ENCODE measurements at regions not wholly inside any gene's neighbourhood (a gene's known extent, or its start where the extent isn't known, plus 50 kb on each side); places are given as distances from the start of the nearest gene placed in this dataset.
"Not testable (repeated sequence)": the region's sequence is repeated elsewhere in the genome, so short reads cannot be mapped to it uniquely, and the experiment has no call there.

- H3K4me1 Mint-ChIP-seq, result peaks cover 10% of the 10 kb centered on the region
- no peaks in the 10 kb centered on the region for H3K36me3 Mint-ChIP-seq
- peaks cover 23% of the 10 kb centered on the region for H3K9me3 Mint-ChIP-seq
- DNase-seq (ENCODE audit: low spot score in 2 of 2, unreplicated experiment in 2 of 2), result no peak
- no peak for TF ChIP-seq CTCF (IDR thresholded peaks at IDR 0.05; ENCODE audit: unreplicated experiment)
- H3K27ac Mint-ChIP-seq, result no peak overlapping the region
- no peak overlapping the region for H3K4me3 Mint-ChIP-seq
- H3K27me3 Mint-ChIP-seq (ENCODE audit: low read depth), result no peaks in the 10 kb centered on the region
Measured at GRCh38 chrX:40872351-40872750, 137.0 kb upstream of the MED14 start.

GRCh38 chrX:40875476-40875875 is 140.1 kb upstream of the MED14 start:
- H3K4me1 Mint-ChIP-seq, result peaks cover 14% of the 10 kb centered on the region
- TF ChIP-seq CTCF (IDR thresholded peaks at IDR 0.05; ENCODE audit: unreplicated experiment), result no peak
- no peak overlapping the region for H3K4me3 Mint-ChIP-seq
- H3K9me3 Mint-ChIP-seq, result peaks cover 23% of the 10 kb centered on the region
- H3K36me3 Mint-ChIP-seq, result no peaks in the 10 kb centered on the region
- no peak for DNase-seq (ENCODE audit: low spot score in 2 of 2, unreplicated experiment in 2 of 2)
- H3K27ac Mint-ChIP-seq, result no peak overlapping the region
- no peaks in the 10 kb centered on the region for H3K27me3 Mint-ChIP-seq (ENCODE audit: low read depth)

GRCh38 chrX:40877887-40878286 is 142.5 kb upstream of the MED14 start:
- Mint-ChIP-seq H3K4me3 (no peak overlapping the region), H3K36me3 (peaks cover 2% of the 10 kb centered on the region), H3K27me3 (ENCODE audit: low read depth) (no peaks in the 10 kb centered on the region), H3K27ac (no peak overlapping the region), H3K4me1 (peaks cover 7% of the 10 kb centered on the region), H3K9me3 (peaks cover 28% of the 10 kb centered on the region)
- DNase-seq (ENCODE audit: low spot score in 2 of 2, unreplicated experiment in 2 of 2), result no peak
- peak; percentile 13 for TF ChIP-seq CTCF (IDR thresholded peaks at IDR 0.05; ENCODE audit: unreplicated experiment)

- H3K4me3 Mint-ChIP-seq, result no peak overlapping the region
- H3K36me3 Mint-ChIP-seq, result peaks cover 2% of the 10 kb centered on the region
- no peak for DNase-seq (ENCODE audit: low spot score in 2 of 2, unreplicated experiment in 2 of 2)
- H3K27me3 Mint-ChIP-seq (ENCODE audit: low read depth), result no peaks in the 10 kb centered on the region
- H3K4me1 Mint-ChIP-seq, result peaks cover 7% of the 10 kb centered on the region
- H3K27ac Mint-ChIP-seq, result no peak overlapping the region
- peaks cover 31% of the 10 kb centered on the region for H3K9me3 Mint-ChIP-seq
- no peak for TF ChIP-seq CTCF (IDR thresholded peaks at IDR 0.05; ENCODE audit: unreplicated experiment)
Measured at GRCh38 chrX:40878766-40879165, 143.4 kb upstream of the MED14 start.

GRCh38 chrX:40879172-40879571 is 143.8 kb upstream of the MED14 start:
- H3K27me3 Mint-ChIP-seq (ENCODE audit: low read depth); DNase-seq (ENCODE audit: low spot score in 2 of 2, unreplicated experiment in 2 of 2); H3K27ac Mint-ChIP-seq; H3K36me3 Mint-ChIP-seq; H3K4me1 Mint-ChIP-seq; H3K4me3 Mint-ChIP-seq: not testable (repeated sequence)
- peaks cover 33% of the 10 kb centered on the region for H3K9me3 Mint-ChIP-seq

- H3K27ac Mint-ChIP-seq, result no peak overlapping the region
- H3K27me3 Mint-ChIP-seq (ENCODE audit: low read depth), result no peaks in the 10 kb centered on the region
- DNase-seq (ENCODE audit: low spot score in 2 of 2, unreplicated experiment in 2 of 2), result no peak
- H3K9me3 Mint-ChIP-seq, result peaks cover 38% of the 10 kb centered on the region
- H3K36me3 Mint-ChIP-seq, result peaks cover 2% of the 10 kb centered on the region
- TF ChIP-seq CTCF (IDR thresholded peaks at IDR 0.05; ENCODE audit: unreplicated experiment), result no peak
- H3K4me3 Mint-ChIP-seq, result no peak overlapping the region
- peaks cover 7% of the 10 kb centered on the region for H3K4me1 Mint-ChIP-seq
Measured at GRCh38 chrX:40880712-40881111, 145.4 kb upstream of the MED14 start.

All from mesothelial cell of epicardium (in vitro differentiated cells).